ENCODE measurements at regions not wholly inside any gene's neighbourhood (a gene's known extent, or its start where the extent isn't known, plus 50 kb on each side); places are given as distances from the start of the nearest gene placed in this dataset.

DNA sequence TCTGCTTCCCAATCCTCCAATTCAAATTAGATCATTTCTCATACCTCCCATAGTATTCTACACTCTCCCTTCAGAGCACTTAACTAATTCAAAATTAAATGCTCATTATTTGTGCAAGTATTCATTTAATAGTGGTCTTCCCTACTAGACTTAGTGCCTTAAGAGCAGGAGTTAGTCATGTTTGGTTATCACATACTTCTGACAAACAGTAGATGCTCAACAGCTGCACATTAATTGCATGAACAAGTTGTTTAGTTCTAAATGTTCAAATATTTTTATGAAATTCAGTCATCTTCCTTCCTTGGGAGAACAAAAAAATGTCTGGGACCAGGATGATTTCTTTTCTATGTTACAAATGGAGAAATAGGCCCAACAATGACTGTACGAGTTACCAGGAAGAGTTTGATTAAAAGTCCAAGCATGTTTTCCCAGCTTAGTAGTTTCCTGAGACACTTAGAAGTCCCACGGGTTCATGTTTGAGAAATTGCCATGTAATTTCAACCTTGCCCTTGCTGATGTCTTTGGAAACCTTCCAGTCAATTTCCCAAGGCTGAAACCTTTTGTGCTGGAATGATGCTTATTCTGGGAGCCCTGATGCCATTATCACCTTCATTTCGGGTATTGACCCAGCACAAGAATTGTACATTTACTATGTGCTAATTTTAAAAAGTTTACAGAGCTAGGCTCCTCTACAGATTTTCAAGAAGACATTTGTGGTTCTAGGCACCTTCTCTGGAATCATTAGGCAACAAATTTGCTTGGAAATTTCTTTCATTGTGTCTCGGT, 437.9 kb upstream of the PLXNA2 start:
- no peak overlapping the region for H3K4me3 ChIP-seq (ENCODE audit: low read length in 3 of 3)

DNA sequence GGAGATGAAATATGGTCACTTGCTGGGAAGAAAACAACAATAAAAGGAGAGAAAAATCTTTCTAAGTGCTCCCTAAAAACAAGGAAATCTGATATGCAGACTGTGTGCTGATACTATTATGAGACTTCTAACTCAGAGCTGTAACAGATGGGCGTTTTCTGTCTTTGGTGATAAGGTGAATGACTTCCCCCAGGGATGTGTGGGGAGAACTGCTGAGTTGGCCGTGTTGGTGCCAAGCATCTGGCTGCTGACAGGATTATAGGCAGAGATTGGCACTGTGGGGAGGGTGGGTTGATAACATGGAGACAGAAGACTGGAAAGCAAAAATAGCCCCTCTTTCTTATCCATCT, 438.5 kb upstream of the PLXNA2 start:
- no peaks in the 10 kb centered on the region for H3K4me1 ChIP-seq (ENCODE audit: control insufficient read depth in 2 of 3, insufficient read depth in 2 of 3, low read depth in 1 of 3, low read length in 3 of 3)
- H3K36me3 ChIP-seq (ENCODE audit: control insufficient read depth in 2 of 3, insufficient read depth in 3 of 3, low read length in 3 of 3) = no peaks in the 10 kb centered on the region
- TF ChIP-seq, protein P1, sequence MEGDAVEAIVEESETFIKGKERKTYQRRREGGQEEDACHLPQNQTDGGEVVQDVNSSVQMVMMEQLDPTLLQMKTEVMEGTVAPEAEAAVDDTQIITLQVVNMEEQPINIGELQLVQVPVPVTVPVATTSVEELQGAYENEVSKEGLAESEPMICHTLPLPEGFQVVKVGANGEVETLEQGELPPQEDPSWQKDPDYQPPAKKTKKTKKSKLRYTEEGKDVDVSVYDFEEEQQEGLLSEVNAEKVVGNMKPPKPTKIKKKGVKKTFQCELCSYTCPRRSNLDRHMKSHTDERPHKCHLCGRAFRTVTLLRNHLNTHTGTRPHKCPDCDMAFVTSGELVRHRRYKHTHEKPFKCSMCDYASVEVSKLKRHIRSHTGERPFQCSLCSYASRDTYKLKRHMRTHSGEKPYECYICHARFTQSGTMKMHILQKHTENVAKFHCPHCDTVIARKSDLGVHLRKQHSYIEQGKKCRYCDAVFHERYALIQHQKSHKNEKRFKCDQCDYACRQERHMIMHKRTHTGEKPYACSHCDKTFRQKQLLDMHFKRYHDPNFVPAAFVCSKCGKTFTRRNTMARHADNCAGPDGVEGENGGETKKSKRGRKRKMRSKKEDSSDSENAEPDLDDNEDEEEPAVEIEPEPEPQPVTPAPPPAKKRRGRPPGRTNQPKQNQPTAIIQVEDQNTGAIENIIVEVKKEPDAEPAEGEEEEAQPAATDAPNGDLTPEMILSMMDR (IDR thresholded peaks at IDR 0.05; ENCODE audit: borderline replicate concordance, extremely low read depth, insufficient read depth) = no peak
- no peak overlapping the region for H3K9ac ChIP-seq (ENCODE audit: low read length in 3 of 3)
- H3K4me3 ChIP-seq (ENCODE audit: low read length in 3 of 3) = no peak overlapping the region
- no peaks in the 10 kb centered on the region for H3K27me3 ChIP-seq (ENCODE audit: control insufficient read depth, insufficient read depth, low read length)
- H3K27ac ChIP-seq (ENCODE audit: low read depth in 2 of 2, low read length in 2 of 2) = no peak overlapping the region
- intact Hi-C loops (cut with DNase I) = no loop called here
- peak in 3 of 5 donors; percentile 9 to 28 (median 28) for DNase-seq
- no peak for FAIRE-seq
- no peaks in the 10 kb centered on the region for H3K9me3 ChIP-seq (ENCODE audit: control insufficient read depth in 2 of 3, insufficient read depth in 1 of 3, low read length in 3 of 3)

More for the DNA sequence above, 437.9 kb upstream of the PLXNA2 start:
- H3K27me3 ChIP-seq (ENCODE audit: control insufficient read depth, insufficient read depth, low read length) = no peaks in the 10 kb centered on the region
- H3K36me3 ChIP-seq (ENCODE audit: control insufficient read depth in 2 of 3, insufficient read depth in 3 of 3, low read length in 3 of 3) = no peaks in the 10 kb centered on the region
- DNase-seq (peak in 2 of 5 donors; percentile 39 to 49), FAIRE-seq (no peak)
- H3K4me1 ChIP-seq (ENCODE audit: control insufficient read depth in 2 of 3, insufficient read depth in 2 of 3, low read depth in 1 of 3, low read length in 3 of 3) = no peaks in the 10 kb centered on the region
- H3K27ac ChIP-seq (ENCODE audit: low read depth in 2 of 2, low read length in 2 of 2) = no peak overlapping the region
- TF ChIP-seq, protein P1 (IDR thresholded peaks at IDR 0.05; ENCODE audit: borderline replicate concordance, extremely low read depth, insufficient read depth) = no peak
- no peaks in the 10 kb centered on the region for H3K9me3 ChIP-seq (ENCODE audit: control insufficient read depth in 2 of 3, insufficient read depth in 1 of 3, low read length in 3 of 3)
- intact Hi-C loops (cut with DNase I) = no loop called here
- H3K9ac ChIP-seq (ENCODE audit: low read length in 3 of 3) = no peak overlapping the region

- H3K36me3 ChIP-seq (ENCODE audit: control insufficient read depth in 2 of 3, insufficient read depth in 3 of 3, low read length in 3 of 3) = no peaks in the 10 kb centered on the region
- no peak for FAIRE-seq
These were observed 439.0 kb upstream of the PLXNA2 start for GRCh38 chr1:208683141-208683540.

More at GRCh38 chr1:208683141-208683540, 439.0 kb upstream of the PLXNA2 start:
- Histone ChIP-seq H3K27ac (ENCODE audit: low read depth in 2 of 2, low read length in 2 of 2) (no peak overlapping the region), H3K4me1 (ENCODE audit: control insufficient read depth in 2 of 3, insufficient read depth in 2 of 3, low read depth in 1 of 3, low read length in 3 of 3) (no peaks in the 10 kb centered on the region), H3K9me3 (ENCODE audit: control insufficient read depth in 2 of 3, insufficient read depth in 1 of 3, low read length in 3 of 3) (no peaks in the 10 kb centered on the region), H3K9ac (ENCODE audit: low read length in 3 of 3) (no peak overlapping the region), H3K27me3 (ENCODE audit: control insufficient read depth, insufficient read depth, low read length) (no peaks in the 10 kb centered on the region), H3K4me3 (ENCODE audit: low read length in 3 of 3) (no peak overlapping the region)
- TF ChIP-seq, protein P1 (IDR thresholded peaks at IDR 0.05; ENCODE audit: borderline replicate concordance, extremely low read depth, insufficient read depth) = no peak
- intact Hi-C loops (cut with DNase I) = no loop called here
- no peak for DNase-seq
